ENCODE measurements at regions not wholly inside any gene's neighbourhood (a gene's known extent, or its start where the extent isn't known, plus 50 kb on each side); places are given as distances from the start of the nearest gene placed in this dataset.

DNA sequence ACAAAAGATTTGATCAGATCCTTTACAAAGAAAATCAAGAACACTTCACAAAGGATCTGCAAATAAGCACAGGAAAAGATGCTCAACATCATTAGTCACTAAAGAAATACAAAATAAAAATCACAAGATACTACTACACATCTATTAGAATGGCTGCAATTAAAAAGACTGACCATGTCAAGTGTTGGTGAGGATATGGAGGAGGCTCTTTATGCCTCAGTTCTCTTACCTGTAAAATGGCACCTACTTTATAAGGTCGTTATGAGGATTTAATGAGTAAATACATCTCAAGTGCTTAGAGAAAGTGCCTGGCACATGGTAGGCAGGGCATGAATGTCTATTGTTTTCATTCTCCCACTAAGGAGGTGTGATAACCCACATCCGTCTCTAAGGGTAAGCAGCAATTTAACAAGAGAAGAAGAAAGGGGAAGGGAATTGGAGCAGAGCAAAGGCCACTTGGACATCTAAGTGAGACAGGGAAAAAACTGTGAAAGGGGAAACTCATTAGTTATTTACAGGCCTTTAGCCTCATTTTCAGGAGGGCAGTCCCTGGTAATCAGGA is 157.5 kb upstream of the NFE2L3 start:
- no peak for DNase-seq (ENCODE audit: low read depth)
- TF ChIP-seq, protein P1, sequence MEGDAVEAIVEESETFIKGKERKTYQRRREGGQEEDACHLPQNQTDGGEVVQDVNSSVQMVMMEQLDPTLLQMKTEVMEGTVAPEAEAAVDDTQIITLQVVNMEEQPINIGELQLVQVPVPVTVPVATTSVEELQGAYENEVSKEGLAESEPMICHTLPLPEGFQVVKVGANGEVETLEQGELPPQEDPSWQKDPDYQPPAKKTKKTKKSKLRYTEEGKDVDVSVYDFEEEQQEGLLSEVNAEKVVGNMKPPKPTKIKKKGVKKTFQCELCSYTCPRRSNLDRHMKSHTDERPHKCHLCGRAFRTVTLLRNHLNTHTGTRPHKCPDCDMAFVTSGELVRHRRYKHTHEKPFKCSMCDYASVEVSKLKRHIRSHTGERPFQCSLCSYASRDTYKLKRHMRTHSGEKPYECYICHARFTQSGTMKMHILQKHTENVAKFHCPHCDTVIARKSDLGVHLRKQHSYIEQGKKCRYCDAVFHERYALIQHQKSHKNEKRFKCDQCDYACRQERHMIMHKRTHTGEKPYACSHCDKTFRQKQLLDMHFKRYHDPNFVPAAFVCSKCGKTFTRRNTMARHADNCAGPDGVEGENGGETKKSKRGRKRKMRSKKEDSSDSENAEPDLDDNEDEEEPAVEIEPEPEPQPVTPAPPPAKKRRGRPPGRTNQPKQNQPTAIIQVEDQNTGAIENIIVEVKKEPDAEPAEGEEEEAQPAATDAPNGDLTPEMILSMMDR (conservative IDR thresholded peaks at IDR 0.05; ENCODE audit: low read length) = no peak
- no peak overlapping the region for H3K4me3 ChIP-seq (ENCODE audit: low read length)

- TF ChIP-seq, protein P1 (conservative IDR thresholded peaks at IDR 0.05; ENCODE audit: low read length) = no peak
- no peak overlapping the region for H3K4me3 ChIP-seq (ENCODE audit: low read length)
- DNase-seq (ENCODE audit: low read depth) = no peak
These were observed 156.8 kb upstream of the NFE2L3 start for GRCh38 chr7:25995216-25995615.

DNA sequence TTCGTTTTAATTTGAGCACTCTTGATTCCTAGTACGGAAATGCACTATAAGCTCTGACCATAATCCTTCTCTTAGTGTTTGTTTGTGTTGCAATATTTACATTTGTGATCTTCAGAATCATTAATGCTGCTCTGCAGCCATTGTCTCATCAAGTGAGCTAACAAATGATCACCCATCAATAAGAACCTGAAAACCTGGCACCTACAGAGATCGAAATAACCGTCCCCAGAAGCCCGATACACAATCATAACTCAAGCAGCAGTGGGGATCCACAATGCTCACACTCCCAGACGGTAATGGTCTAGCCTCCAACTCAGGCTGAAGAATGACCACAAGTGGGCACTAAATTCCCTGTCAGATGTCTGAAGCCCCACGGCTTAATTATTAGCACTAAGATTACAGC is 156.0 kb upstream of the NFE2L3 start:
- TF ChIP-seq, protein P1 (conservative IDR thresholded peaks at IDR 0.05; ENCODE audit: low read length) = no peak
- H3K4me3 ChIP-seq (ENCODE audit: low read length) = no peak overlapping the region
- DNase-seq (ENCODE audit: low read depth) = no peak

GRCh38 chr7:25998499-25998898 is 153.5 kb upstream of the NFE2L3 start:
- TF ChIP-seq, protein P1 (conservative IDR thresholded peaks at IDR 0.05; ENCODE audit: low read length) = no peak
- DNase-seq (ENCODE audit: low read depth) = no peak
- no peak overlapping the region for H3K4me3 ChIP-seq (ENCODE audit: low read length)

DNA sequence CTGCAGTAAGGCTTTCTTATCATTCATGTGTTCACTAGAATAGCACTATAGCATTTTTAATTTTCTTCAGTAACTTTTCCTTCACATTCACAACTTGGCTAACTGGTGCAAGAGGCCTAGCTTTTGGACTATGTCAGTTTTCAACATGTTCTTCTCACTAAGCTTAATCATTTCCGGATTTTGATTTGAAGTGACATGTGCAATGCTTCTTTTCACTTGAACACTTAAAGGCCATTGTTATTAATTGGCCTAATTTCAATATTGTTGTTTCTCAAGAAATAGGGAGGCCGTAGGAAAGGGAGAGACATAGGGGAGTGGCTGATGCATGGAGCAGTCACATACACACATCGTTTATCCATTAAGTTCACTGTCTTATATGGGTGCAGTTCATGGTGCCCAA is 151.2 kb upstream of the NFE2L3 start:
- TF ChIP-seq, protein P1 (conservative IDR thresholded peaks at IDR 0.05; ENCODE audit: low read length) = no peak
- DNase-seq (ENCODE audit: low read depth) = no peak
- H3K4me3 ChIP-seq (ENCODE audit: low read length) = no peak overlapping the region

DNA sequence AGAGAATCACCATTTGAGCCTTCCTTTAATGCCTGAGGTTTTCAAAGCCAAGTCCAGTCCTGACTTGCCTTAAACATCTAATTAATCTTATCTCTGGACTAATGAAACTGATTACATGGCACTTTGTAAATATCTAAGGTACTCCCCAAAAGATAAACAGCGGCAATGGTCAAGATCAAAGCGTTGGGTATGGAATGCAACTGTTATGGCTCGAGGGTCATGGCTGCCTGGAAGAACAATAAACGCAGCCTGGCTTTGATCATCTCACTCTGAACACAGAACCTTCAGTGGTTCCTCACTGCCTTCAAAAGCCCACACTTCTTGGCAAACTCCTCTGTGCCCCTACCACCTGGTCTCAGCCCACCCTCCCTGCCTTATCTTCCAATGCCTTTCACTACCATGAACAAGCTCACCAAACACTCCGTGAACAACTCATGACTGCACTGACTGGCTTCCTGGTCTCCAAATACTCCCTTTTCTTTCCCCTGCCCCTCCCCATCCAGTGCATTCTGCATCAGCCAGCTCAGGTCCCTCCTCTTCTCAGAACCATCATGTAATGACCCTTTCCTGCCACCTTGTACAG is 150.2 kb upstream of the NFE2L3 start:
- no peak overlapping the region for H3K4me3 ChIP-seq (ENCODE audit: low read length)
- DNase-seq (ENCODE audit: low read depth) = no peak
- TF ChIP-seq, protein P1 (conservative IDR thresholded peaks at IDR 0.05; ENCODE audit: low read length) = no peak

GRCh38 chr7:26005683-26006410 is 146.2 kb upstream of the NFE2L3 start:
- TF ChIP-seq, protein P1 (conservative IDR thresholded peaks at IDR 0.05; ENCODE audit: low read length) = no peak
- DNase-seq (ENCODE audit: low read depth) = no peak
- no peak overlapping the region for H3K4me3 ChIP-seq (ENCODE audit: low read length)
